Right hindlimb (tissue), 1 donor: ENCODE measurements at regions not wholly inside any gene's neighbourhood (a gene's known extent, or its start where the extent isn't known, plus 50 kb on each side); places are given as distances from the start of the nearest gene placed in this dataset.
A peak's percentile ranks its signal among the peaks of the same experiment; 100 is the strongest.
"Not testable (repeated sequence)": the region's sequence is repeated elsewhere in the genome, so short reads cannot be mapped to it uniquely, and the experiment has no call there.

Source experiments
- DNase-seq: peaks from one replicate; pipeline ENCODE4 v3.0.0-alpha.2; 2018

DNA sequence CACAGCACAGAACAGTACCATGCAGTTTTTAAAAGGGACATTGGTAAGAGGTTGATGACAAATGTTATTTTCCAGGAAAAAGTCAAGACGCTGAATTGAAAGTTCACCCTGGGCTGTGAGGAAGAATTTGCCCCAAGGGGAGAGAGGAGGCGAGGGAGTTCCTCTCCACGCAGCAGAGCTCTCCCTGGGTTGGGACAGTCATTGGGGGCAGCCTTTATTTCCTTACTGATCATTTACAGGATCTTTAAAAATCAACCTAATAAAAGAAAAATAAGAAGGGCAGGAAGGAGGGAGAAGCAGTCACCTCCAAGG lies 49.9 kb upstream of the WNT7B start:
- peak; percentile 10 for DNase-seq

DNA sequence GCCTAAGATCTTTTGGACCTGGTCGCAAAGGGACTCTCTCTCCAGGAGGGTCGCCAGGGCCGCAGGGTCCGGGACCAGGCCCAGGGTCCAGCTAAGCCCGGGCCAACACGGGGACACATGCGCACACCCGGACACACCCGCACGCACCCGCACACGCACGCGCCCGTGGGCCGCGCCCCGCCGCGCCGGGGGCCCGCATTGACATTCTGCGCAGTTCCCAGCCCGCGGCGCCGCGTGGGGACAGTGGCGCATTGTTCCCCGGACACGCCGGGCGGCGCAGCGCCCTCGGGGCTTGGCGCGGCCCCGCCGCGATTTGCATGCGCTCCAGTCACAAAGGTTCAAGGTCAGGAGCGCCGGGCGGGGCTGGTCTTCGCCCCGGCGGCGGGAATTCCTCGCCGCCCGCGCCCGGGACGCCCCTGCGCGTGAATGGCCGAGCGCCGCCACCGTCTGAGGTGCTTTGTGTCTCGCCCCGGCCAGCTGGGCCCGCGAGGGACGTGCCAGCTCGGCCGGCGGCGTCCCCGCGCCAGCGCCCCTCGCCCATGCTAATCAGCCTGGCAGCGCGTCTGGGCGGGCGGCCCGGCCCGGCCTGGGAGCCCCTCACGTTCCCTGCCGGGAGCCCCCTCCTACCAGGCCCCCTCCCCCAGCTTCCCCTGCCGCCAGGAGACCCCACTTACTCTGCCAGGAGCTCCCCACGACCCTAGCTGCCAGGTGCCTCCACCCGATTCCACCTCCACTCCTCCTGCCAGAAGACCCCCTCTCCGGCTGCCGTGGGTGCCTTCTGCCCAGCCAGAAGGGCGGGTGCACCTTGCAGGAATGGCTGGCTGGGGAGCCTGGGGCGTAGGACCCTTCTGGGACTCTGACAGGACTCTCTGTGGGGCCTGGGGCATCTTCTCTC lies 50.5 kb upstream of the WNT7B start:
- peak; percentile 31 for DNase-seq

DNA sequence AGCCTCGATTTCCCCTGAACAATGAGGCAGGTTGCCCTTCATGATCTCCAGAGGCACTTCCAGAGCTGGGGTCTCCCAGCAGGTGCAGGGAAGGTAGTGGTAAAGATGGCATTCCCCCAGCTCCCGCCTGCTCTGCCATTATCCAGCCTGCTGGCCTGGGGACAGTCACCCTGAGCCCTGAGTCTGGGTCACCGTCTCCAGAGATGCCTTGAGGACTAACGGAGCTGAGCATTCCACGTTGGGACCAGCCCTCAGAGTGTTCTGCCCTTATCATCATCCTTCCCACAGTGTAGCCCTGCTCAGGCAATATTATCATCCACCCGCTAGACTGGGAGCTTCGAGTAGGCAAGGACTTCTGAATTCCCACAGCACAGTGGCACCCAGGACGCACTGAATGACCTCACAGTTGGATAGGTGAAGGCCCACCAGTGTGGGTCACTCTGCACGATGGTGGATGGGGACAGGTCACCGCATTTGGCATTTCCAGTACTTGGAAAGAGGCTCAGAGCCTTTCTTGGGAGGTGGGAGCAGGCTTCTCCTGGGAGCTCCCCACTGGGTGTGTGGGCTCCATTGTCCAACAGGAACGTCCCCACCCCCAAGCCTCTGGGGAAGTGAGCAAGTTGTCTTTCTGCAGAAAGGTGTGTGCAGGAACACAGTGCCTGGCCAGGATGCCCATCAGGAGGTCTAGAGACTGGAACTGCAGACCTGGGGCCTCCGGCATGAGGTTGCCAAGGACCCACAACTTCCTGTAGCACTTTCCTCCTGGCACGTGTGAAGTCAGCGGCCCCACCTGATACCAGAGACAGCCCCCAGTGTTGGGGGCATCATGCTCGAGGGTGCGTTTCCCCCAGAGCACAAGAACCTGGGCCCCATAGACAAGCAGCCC lies 51.4 kb upstream of the WNT7B start:
- peak; percentile 24 for DNase-seq

DNA sequence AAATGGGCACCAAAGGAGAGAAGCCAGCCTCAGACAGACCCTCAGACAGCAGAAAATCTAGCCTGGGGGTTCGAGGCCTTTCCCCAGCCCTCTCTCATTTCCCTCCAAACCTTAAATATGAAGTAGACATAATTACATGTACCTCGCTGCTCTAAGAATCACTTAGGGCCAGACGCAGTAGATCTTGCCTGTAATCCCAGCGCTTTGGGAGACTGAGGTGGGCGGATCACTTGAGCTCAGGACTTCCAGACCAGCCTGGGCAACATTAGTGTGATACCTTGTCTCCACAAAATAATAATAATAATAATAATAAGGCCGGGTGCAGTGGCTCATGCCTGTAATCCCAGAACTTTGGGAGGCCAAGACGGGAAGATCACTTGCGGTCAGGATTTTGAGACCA lies 52.1 kb upstream of the WNT7B start:
- no peak for DNase-seq

DNA sequence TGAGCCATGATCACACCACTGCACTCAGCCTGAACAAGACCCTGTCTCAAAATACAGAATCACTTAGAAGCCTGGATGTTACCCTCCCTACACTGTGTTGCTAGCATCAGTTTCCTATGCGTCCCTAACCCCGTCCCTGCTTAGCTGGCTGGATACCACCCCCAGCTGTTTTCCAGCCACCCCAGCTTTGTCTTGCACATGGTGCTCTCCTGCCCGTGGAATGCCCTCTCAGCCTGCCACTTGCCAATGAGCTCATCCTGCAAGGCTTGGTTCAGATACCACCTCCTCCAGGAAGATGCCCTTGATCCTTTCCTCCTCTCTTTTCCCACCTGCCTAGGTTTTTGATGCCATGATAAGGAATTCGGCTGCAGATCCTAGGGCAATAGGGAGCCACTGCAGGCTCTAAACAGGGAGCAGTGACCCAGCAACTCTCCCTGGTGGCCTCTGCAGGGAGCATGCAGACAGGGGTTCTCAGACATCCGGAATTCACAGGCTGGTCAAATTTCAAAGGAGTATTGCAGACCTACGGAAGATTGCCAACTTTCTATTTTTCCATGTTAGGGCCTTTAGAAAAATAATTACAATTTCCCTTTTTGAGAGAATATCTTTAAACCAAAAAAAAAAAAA lies 52.7 kb upstream of the WNT7B start:
- DNase-seq, result no peak

DNA sequence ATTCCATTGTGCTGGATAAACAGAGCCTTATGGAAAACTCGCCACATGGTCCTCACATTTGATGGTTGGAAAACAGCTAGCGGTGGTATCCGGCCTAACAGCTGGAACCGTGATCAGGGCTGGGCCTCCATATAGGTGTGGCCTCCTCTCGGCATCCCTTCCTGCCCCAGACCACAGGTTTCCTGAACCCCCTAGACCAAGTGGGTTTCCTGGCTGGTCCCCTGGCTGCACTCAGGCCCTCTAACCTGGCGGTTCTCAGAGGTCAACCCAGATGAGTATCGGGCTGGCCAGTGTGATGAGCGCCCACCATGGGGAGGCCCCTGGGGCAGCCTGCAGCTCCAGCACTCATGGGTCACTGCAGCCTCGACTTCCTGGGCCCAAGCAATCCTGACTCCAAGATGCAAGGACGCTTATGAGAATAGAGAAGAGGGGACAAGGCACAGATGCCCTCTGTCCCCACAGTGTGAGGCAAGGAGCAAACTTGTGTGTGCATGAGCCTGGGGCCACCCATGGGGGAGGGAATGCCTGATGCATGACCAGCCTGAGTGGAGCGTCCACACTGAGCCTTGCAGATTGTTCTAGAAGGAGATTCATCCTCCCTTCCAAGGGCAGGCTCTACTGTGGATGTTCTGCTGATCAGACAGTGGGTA lies 53.4 kb upstream of the WNT7B start:
- DNase-seq, result peak; percentile 29

DNA sequence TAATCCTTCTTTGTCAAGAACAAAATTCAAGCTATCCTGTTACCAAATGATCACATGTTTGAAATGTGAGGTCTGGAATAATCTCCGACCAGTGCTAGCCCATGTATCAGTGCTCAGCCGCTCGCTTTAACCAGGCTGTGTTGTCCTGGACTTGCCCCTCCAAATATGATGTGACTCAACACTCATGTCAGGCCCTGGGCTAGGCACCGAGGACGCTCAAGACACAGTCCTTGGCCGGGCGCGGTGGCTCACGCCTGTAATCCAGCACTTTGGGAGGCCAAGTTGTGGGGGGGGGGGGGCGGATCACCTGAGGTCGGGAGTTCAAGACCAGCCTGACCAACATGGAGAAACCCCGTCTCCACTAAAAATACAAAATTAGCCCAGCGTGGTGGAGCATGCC lies 54.1 kb upstream of the WNT7B start:
- DNase-seq, result no peak

DNA sequence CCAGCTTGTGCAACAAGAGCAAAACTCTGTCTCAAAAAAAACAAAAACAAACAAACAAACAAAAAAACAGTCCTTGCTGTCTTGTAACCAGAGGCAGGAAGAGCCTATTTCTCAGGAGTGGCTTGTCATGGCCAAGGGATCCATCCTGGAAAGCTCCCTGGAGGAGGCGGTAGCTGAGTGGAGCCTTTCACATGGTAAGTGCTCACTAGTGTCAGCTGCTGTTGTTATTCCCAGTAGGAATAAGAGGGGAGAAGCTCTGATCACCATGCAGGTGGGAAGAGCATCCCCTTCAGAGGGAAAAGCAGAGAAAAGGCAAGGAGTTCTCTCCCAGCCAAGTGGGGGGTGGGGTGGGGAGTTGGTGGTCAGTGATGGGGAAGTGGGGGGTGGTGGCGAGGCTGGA lies 54.6 kb upstream of the WNT7B start:
- DNase-seq, result no peak

DNA sequence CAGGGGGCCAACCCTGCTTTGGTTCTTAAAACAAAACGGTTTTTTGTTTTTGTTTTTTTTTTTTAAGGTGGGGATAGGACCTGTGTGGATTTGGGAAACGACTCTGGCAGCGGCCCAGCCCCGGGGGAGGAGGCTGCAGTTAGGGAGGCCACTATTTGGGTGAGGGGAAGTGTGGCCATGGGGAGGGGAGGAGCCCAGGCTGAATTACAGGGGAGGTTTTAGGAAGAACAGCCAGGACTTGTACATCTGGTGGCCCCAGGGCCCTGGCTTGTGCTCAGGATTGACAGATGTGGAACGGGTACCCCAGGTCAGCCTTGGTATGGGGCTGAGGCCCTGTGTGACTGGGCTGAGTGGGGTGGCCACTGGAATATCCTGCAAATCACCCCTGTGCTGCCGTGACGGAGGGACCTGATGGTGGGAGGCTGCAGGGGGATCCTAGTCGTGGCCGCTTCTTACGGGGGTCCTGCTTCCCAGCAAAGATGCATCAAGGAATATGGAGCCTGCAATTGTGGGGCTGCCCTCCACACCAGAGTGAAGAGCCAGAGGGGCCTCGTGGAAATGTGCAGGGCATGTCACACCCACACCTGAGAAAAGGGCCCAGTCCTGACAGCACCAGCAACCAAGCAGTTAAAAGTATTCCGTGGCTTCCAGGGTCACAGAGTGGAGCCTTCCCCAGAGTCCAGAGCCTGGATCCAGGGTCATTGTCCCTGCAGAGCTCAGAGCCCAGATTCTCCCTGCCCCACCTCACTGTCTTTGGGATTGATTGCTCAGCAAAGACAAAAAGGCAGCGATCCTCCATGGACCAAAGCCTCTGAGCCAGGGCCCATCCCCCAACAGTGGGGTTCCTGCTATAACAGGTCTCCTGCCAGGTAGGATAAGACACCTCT lies 55.2 kb upstream of the WNT7B start:
- DNase-seq, result peak; percentile 12

DNA sequence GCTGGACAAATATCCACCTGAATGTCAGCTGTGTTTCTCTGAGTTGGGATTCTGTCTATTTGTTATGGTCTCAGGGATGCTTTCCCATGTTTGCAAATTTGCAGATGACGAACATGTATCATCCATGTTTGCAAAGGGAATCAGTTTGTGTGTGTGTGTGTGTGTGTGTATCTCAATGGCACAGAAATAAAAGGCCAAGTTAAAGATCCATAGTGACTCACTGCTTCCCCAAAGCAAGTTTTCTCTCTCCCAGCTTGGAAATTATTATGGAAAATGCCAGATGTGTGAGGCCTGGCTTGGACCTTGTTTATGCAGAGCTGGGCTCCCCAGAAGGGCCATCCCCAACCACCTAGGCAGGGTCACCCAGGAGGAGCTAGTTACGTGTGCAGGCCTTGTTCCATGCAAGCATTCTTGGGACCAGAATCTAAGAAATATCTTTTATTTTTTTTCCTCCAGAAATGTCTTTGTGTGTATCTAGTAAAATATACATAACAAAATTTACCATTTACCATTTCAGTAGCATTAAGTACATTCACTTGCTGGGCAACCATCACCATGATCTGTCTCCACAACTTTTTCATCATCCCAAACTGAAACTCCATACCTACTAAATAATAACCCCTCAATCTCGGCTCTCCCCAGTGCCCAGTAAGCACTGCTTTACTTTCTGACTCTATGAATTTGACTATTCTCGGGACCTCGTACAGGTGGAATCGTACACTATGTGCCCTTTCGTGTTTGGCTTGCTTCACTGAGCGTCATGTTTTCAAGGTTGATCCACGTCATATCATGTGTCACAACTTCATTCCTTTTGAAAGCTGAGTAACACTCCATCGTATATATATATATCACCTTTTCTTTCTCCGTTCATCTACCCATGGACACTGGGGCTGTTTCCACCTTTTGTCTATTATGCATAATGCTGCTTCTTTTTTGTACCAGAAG lies 56.6 kb upstream of the WNT7B start:
- peak; percentile 12 for DNase-seq

DNA sequence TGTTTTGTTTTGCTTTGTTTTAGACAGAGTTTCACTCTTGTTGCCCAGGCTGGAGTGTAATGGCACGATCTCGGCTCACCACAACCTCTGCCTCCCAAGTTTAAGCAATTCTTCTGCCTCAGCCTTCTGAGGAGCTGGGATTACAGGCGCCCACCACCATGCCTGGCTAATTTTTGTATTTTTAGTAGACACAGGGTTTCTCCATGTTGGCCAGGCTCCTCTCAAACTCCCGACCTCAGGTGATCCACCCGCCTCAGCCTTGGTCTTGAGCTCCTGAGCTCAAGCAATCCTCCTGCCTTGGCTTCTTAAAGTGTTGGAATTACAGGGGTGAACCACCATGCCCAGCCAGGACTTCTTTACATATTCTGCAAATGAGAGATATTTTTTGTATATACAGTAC lies 57.5 kb upstream of the WNT7B start:
- not testable (repeated sequence) for DNase-seq

DNA sequence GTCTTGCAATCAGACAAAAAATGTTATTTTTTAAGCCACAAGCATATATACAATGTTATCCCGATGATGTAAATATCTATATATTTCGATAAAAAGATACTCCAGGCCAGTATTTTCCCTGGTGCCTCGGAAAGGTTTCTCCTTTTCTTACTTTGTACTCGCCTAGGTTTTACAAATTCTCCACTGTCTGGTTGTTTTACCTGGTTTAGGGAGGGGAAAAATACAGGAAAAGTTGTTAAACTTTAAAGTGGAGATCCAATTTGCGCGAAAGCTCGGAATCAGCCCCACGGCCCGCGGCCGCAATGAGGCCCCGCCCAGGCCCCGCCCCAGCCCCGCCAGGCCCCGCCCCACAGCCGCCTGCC lies 58.4 kb upstream of the WNT7B start:
- no peak for DNase-seq

DNA sequence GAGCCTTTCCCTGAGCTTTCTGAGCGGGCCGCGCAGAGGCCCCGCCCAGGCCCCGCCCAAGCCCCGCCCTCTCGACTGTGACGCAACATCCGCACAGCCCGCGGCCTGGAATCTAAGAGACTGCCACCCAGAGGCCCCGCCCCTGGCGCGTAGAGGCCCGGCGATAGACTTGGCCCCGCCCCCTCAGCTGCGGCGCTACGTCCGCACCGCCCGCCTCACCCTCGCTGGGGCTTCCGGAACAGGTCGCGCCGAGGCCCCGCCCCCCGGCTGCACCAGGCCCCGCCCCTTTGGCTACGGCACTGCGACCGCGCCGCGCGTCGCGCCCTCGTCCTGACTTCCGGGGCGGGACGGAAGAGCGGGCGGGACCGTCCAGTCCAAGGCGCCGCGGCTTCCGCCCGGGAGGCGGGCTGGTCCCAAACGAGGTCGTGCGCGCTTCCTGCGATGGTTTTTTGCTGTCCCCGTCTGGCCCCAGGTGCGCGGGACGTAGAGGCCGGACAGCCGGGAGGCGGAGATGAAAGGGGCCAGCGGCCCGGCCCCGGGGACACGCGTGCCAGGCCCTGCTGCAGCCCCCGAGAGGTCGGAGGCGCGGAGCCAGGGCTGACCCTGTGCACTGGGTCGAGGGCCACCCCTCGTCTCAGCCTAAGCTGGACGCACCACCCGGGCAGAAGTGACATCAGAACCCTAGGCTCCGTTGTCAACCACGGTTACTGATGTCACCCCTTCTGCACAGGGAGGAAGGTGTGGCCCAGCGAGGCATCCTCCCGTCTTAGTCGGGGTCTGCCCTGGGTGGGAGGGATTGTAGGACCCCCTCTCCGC lies 59.0 kb upstream of the WNT7B start:
- peak; percentile 100 for DNase-seq

DNA sequence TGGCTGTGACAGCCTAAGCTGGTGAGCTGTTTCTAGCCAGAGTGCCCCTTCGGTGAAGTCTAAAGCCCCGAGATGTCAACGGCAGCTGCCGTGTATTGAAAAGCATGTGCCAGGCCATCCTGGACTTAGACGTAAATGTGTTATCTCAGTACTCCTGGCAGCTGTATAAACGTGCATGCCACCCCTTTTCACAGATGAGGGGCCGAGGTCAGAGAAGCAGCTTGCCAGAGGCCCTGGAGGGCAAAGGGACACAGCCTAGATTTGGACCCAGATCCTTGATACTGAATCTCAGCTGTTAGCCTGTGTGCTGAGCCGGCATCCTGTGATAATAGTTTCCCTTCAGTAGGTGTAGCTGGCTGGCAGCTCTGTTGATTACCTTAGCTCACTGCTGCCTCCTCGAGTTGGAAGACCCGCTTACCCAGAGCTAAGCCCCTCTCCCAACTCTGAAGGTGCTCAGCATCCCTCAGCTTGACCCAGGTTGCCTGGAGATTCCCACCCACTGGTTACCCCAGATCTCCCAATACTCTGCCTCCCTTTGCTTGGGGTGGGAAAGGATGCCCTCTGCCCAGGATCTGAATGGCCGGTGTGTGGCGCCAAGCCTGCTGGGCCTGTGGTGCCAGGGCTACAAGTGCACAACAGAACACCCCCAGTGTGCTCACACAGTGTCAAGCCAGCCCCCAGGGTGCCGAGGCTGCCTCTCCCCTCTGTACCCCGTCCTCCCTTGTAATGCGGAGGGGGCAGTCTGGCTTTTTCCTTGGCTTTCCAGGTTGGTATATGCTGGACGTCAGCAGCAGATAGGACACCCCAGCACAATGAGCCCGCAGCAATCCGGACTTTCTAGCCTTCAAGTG lies 59.8 kb upstream of the WNT7B start:
- DNase-seq, result peak; percentile 35

DNA sequence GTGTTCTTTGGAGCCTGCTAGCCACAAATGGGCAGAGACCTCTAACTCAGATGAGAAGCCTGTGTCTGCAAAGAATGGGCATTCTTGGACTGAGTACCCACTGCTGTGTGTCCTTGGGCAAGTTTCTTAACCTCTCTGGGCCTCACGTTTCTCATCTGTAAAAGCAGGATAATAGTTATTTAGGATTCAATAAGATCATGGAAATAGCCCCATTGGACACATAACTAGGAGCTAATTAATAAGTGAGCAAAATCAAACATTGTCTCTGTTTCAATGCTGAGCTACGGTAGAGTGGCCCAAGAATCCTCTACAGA lies 61.2 kb upstream of the WNT7B start:
- DNase-seq, result no peak

DNA sequence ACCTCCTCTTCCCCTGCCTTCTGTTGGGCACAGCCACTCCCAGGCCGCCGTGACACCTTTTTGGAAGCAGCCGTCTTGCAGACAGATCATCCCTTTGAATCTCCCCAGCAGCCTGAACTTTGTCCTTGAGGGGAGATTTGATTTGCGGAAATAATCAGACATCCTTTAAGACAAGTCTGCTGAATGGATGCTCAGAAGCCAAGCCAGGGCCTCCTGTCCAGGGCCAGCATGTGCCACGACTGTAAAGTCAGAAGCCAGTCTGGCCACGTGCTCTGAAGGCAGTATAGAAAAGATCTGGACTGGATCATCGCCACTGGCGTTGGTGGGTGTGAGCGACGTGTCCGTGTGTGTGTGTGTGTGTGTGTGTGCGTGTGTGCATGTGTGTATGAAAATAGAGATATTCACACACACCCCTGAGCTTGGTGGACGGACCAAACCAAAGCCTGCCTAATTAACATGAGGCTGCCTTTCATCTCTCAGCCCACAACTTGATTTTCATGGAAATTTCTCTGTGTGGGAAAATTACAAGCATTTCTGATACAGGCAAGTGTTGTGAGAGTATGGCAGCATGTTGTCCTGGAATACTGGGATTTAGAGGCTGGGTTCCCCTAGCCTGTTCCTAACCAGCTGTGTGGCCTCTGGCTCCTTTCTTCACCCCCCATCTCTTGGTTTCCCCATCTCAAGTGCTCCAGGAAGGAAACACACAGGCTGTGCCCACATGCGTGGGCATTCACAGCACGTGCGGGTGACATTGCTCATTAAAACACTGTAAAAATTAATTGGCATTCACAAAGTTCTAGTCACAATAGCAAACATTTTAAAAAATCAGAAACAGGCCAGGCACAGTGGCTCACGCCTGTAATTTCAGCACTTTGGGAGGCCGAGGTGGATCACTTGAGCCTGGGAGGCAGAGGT lies 61.8 kb upstream of the WNT7B start:
- no peak for DNase-seq

DNA sequence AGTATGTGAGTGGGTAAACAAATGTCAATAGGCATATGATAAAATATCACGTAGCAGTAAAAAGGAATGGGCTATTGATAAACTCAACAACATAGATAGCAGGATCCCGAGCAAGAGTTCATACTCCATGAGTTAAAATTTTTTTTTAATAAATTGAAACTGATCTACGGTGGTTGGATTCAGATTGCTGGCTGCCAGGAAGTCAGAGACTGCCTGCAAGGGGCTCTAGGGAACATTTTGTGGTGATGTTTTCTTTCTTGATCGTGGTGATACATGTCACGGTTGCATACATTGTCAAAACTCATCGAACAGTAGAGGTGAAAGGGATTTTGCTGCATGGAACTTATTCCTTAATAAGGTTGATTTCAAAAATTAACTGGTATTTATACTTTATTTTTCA lies 62.6 kb upstream of the WNT7B start:
- no peak for DNase-seq
